Type B pancreatic cell (in vitro differentiated cells): ENCODE measurements at regions not wholly inside any gene's neighbourhood (a gene's known extent, or its start where the extent isn't known, plus 50 kb on each side); places are given as distances from the start of the nearest gene placed in this dataset.

Experiments used
- DNase-seq: peaks from one replicate; pipeline ENCODE4 v3.0.0; 2021; ENCODE audit warnings: mixed read lengths; ENCODE audit not compliant: unreplicated experiment; ENCODE audit errors: extremely low spot score
- H3K27ac Mint-ChIP-seq: 2 replicates; pipeline ENCODE4 v1.8.0; 2021; ENCODE audit warnings: mild to moderate bottlenecking, mixed read lengths
- H3K27me3 Mint-ChIP-seq: 2 replicates; pipeline ENCODE4 v1.8.0; 2021; ENCODE audit warnings: mixed read lengths
- H3K36me3 Mint-ChIP-seq: 2 replicates; pipeline ENCODE4 v1.8.0; 2021; ENCODE audit warnings: mixed read lengths
- H3K4me1 Mint-ChIP-seq: one replicate; pipeline ENCODE4 v1.8.0; 2021; ENCODE audit warnings: mixed read lengths; ENCODE audit not compliant: unreplicated experiment
- H3K4me3 Mint-ChIP-seq: 2 replicates; pipeline ENCODE4 v1.8.0; 2021; ENCODE audit warnings: mild to moderate bottlenecking, mixed read lengths
- H3K9me3 Mint-ChIP-seq: 2 replicates; pipeline ENCODE4 v1.8.0; 2021; ENCODE audit warnings: mixed read lengths
- TF ChIP-seq, protein P1 (sequence below): fragments of 200-600 bp; sonication (generic); conservative IDR thresholded peaks from 2 replicates; pipeline ENCODE4 v1.5.0; 2021; ENCODE audit warnings: antibody characterized with exemption, mild to moderate bottlenecking

DNA sequence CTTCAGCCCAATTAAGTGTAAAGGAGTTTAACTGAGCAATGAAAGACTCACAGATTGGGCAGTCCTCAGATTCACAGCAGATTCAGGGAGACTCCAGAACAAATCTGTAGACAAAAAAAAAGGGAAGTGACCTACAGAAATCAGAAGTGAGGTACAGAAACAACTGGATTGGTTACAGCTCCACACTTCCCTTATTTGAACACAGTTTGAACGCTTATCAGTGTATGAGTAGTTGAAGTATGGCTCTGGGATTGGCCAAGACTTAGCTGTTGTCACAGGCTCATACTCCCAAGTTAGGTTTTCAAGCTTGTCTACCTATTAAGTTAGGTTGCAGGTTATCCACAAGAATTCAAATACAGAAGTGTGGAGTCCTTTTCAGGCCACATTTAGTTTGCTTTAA, 112.4 kb upstream of the ELOVL6 start:
- Mint-ChIP-seq H3K9me3 (no peaks in the 10 kb centered on the region), H3K4me1 (peaks cover 19% of the 10 kb centered on the region), H3K27me3 (peaks cover 3% of the 10 kb centered on the region), H3K4me3 (no peak overlapping the region), H3K36me3 (peaks cover 3% of the 10 kb centered on the region), H3K27ac (no peak overlapping the region)
- no peak for DNase-seq
- TF ChIP-seq, protein P1, sequence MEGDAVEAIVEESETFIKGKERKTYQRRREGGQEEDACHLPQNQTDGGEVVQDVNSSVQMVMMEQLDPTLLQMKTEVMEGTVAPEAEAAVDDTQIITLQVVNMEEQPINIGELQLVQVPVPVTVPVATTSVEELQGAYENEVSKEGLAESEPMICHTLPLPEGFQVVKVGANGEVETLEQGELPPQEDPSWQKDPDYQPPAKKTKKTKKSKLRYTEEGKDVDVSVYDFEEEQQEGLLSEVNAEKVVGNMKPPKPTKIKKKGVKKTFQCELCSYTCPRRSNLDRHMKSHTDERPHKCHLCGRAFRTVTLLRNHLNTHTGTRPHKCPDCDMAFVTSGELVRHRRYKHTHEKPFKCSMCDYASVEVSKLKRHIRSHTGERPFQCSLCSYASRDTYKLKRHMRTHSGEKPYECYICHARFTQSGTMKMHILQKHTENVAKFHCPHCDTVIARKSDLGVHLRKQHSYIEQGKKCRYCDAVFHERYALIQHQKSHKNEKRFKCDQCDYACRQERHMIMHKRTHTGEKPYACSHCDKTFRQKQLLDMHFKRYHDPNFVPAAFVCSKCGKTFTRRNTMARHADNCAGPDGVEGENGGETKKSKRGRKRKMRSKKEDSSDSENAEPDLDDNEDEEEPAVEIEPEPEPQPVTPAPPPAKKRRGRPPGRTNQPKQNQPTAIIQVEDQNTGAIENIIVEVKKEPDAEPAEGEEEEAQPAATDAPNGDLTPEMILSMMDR: no peak

DNA sequence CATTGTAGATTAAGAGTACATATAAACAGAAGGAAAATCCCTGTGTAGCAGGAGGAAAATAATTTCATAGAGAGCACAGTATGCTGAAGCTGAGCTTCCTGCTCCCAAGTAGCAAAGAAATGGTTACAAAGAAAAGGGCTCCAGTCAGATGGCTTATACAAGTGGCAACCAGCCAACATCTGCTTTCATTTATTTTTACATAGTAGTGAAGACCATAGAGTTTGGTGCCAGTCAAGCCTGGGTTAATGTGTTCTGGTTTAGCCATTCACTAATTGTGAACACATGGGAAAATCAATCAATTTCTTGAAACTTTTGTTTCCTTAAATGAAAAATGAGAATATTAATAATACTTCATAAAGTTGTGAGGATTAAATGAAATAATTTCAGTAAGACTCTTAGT, 111.3 kb upstream of the ELOVL6 start:
- Mint-ChIP-seq H3K4me3 (no peak overlapping the region), H3K4me1 (peaks cover 19% of the 10 kb centered on the region), H3K9me3 (no peaks in the 10 kb centered on the region), H3K27me3 (peaks cover 3% of the 10 kb centered on the region), H3K36me3 (peaks cover 3% of the 10 kb centered on the region), H3K27ac (no peak overlapping the region)
- DNase-seq: no peak
- TF ChIP-seq, protein P1: no peak

DNA sequence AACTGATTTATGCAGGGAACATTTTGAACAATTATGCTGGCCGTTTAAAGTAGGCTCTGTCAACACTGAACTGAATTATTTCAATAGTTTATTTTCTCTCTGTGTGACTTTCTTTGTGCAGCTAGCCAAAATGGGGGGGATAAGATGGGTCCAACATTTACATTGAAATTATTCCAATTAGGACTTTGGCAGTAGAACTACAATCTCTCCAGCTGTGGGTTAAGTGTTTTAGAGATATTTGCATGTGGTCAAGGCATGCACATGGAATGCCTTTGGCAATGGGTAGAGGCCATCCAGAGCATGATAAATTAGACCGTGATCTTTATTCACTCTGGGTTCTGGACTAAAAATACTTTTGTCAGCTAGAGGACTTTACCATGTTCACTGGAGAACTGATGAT, 107.9 kb upstream of the ELOVL6 start:
- DNase-seq: no peak
- Mint-ChIP-seq H3K9me3 (peaks cover 7% of the 10 kb centered on the region), H3K27me3 (peaks cover under 1% of the 10 kb centered on the region), H3K4me3 (no peak overlapping the region), H3K27ac (no peak overlapping the region), H3K4me1 (peaks cover 14% of the 10 kb centered on the region), H3K36me3 (no peaks in the 10 kb centered on the region)
- TF ChIP-seq, protein P1: no peak

DNA sequence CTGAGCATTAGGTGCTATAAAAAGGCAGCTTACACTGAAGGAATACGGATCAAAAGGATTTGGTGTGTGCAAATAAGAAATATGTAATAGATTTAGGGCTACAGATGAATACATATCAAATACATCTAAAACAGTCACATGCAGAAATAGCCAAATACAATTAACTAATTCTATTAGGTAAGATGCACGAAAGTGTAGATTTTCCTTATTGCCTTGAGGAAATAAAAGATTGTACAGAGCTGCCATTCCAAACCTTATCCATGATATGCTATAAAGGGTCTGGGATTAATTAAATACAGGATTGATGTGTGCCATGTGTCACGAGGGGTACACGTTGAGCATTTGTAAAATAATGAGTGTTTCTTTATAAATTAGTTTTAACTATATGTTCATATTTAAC, 107.0 kb upstream of the ELOVL6 start:
- Mint-ChIP-seq H3K27ac (no peak overlapping the region), H3K36me3 (no peaks in the 10 kb centered on the region), H3K27me3 (no peaks in the 10 kb centered on the region), H3K4me3 (no peak overlapping the region), H3K9me3 (peaks cover 7% of the 10 kb centered on the region), H3K4me1 (peaks cover 12% of the 10 kb centered on the region)
- no peak for DNase-seq
- TF ChIP-seq, protein P1: no peak

DNA sequence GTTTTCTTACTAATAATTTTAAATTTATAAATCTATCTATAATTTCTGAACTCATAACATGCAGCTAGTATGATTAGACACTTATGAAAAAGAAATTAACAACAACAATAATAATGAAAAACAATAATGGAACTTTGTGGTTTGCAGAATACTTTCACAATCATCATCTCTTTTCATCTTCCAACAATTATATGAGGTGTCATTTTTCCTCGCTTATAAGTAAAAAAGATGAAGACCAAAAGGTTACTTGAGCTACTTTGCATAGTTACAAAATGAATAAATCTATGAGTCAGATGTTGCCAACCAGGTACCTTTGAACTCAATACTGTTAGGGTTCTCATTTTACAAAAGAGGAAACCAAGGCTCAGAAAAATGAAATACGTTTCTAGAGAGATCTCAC, 98.5 kb upstream of the ELOVL6 start:
- peaks cover 5% of the 10 kb centered on the region for H3K27me3 Mint-ChIP-seq
- H3K4me1 Mint-ChIP-seq: no peaks in the 10 kb centered on the region
- no peak for DNase-seq
- no peaks in the 10 kb centered on the region for H3K36me3 Mint-ChIP-seq
- TF ChIP-seq, protein P1: no peak
- H3K27ac Mint-ChIP-seq: no peak overlapping the region
- H3K4me3 Mint-ChIP-seq: no peak overlapping the region
- no peaks in the 10 kb centered on the region for H3K9me3 Mint-ChIP-seq

DNA sequence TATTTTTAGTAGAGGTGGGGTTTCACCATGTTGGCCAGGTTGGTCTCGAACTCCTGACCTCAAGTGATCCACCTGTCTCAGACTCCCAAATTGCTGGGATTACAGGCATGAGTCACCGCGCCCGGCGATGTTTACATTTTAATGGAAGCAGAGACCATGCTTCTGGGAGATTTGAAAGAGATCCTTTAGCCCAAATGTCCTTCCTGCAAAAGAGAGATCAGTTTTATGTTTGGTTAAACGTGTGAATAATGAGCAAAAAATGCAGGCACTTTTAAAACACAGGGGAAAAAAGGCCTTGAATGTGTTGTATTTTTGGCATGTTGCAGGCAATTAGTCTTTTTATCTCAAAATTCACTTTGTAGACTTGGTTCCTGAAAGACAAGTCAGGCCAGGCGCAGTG, 95.8 kb upstream of the ELOVL6 start:
- no peak overlapping the region for H3K4me3 Mint-ChIP-seq
- H3K27me3 Mint-ChIP-seq: peaks cover 5% of the 10 kb centered on the region
- H3K9me3 Mint-ChIP-seq: no peaks in the 10 kb centered on the region
- no peak overlapping the region for H3K27ac Mint-ChIP-seq
- H3K4me1 Mint-ChIP-seq: no peaks in the 10 kb centered on the region
- no peaks in the 10 kb centered on the region for H3K36me3 Mint-ChIP-seq
- TF ChIP-seq, protein P1: no peak
- DNase-seq: no peak
